Left kidney (tissue), 1 donor: ENCODE measurements at regions not wholly inside any gene's neighbourhood (a gene's known extent, or its start where the extent isn't known, plus 50 kb on each side); places are given as distances from the start of the nearest gene placed in this dataset.
"Not testable (repeated sequence)": the region's sequence is repeated elsewhere in the genome, so short reads cannot be mapped to it uniquely, and the experiment has no call there.

Experiments used
- DNase-seq: peaks from one replicate; pipeline ENCODE4 v3.0.0-alpha.2; 2013

GRCh38 chr12:18794000-18794399 is 56.1 kb downstream of the CAPZA3 start:
- no peak for DNase-seq

GRCh38 chr12:18797604-18798003 is 59.7 kb downstream of the CAPZA3 start:
- no peak for DNase-seq

- DNase-seq = peak; percentile 15
Observed at GRCh38 chr12:18798535-18799361, 60.8 kb downstream of the CAPZA3 start.

DNA sequence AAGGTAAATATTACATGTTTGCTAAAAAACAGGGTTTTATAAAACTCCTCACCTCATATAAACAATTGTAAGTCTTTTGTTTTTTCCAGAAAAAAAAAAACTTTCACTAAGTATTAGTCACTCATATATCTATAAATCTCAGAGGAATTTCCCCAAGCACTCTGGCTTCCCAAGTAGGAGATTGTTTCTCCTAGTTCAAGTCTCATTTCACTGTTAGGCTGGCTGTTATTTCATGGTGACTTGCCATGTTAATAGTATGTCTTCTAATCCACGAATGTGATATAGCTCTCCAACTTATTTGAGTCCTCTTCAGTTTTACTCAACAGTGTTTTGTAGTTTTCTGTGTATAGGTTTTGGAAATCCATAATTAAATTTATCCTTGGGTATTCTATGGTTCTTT is 61.6 kb downstream of the CAPZA3 start:
- DNase-seq = no peak

- no peak for DNase-seq
Observed at GRCh38 chr12:18805516-18806248, 67.8 kb downstream of the CAPZA3 start.

DNA sequence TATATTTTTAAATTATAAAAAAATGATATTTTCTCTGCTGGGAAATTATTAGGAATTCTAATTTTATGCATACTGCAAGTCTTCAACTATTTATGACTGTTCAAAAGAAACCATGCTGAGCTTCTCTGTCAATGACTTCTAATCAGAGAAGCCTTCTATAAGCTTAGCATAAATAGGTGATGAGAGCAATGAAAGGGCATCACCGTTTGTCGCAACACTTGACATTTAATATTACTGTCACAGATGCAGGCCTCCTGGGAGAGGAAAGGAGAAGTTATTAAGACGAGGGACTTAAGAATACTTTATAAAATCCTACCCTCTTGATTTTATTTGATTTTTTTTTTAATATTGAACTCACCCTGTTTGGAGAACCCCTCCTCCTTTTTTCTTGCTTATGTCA is 69.8 kb downstream of the CAPZA3 start:
- no peak for DNase-seq

DNA sequence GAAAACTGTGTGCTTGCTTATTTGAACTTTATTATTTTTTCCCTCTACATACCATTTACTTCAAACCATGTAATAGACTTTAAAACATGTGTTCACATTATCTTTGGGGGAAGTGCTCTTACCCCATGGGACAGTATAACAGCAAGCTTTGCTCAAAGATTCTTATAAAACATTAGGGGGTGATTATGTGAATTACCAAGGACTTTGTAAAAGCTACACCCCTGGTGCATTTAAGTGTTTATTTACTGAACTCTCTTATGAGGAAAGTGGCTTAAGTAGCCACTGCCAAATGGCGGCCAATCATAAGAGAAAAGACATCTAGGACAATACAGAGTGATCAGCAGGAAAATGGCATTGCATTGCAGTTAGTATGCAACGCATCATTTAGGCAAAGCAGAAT is 70.3 kb downstream of the CAPZA3 start:
- no peak for DNase-seq

GRCh38 chr12:18810537-18811253 is 72.8 kb downstream of the CAPZA3 start:
- DNase-seq = no peak

DNA sequence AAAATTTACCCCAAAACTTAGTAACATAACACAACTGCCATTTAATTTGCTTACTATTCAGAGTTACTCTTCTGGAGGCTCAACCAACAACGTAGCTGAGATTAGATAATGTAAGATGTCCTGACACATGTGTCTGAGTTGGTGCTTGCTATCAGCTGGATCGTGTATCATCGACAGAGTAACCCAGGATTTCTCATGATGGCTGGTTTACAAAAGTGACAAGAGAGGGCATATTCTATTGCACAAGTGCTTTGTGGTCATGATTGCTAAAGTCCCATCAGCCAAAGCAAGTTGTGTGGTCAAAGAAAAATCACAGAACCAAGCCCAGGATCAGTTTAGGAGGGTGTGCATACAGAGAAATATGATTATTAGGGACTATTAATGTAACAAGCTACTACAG is 73.4 kb downstream of the CAPZA3 start:
- no peak for DNase-seq

GRCh38 chr12:18813753-18814152 is 75.8 kb downstream of the CAPZA3 start:
- DNase-seq = no peak

DNA sequence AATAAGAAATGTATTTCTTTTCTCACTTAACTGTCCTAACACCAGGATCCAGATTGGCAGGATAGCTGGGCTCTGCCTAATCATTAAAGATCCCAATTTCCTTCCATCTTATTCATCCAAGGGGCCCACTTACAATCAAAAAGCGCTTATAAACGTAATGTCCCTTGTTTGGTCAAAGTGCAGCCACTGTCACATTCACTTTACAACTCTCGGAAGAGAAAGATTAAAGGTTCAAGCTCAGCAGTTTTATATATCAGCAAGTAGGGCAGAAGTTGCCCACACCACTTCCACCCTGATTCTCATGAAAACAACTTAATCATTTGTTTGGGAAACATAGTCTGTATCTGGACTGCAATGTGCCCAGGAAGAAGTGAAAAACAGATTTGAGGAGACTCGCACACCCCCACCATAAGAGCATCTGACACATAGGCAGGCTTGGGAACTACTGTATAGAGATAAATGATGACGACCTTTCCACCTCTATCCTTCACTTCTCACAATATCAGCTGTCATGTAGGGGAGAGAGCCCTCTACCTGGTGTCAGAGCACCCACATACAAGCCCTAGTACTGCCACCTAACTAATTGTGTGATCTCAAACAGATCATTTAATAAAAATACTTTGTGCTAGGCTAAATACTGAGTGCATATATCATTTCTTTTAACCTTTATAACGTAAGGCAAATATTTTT is 80.8 kb downstream of the CAPZA3 start:
- no peak for DNase-seq

- no peak for DNase-seq
Observed at GRCh38 chr12:18819484-18819883, 81.6 kb downstream of the CAPZA3 start.

DNA sequence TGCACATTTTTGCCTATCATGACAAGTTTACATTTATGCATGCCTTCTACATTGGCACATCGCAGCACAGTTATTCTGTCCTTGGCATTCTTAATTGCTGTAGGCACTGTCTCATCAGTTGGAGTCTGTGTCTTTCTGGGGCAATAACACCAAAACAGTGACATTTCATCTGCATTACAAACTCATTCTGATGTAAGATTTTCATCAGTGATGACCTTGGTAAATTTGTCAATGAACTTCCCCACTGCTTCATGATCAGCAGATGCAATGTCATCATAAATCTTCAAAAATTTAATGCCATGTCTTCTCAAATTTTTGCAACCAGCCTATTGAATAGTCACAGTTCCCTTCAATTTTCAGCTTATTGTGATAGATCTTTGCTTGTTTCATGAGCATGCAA is 85.5 kb downstream of the CAPZA3 start:
- DNase-seq = no peak

GRCh38 chr12:18824287-18824686 is 86.4 kb downstream of the CAPZA3 start:
- no peak for DNase-seq

GRCh38 chr12:18825138-18825537 is 87.2 kb downstream of the CAPZA3 start:
- DNase-seq = no peak

GRCh38 chr12:18827913-18828312 is 90.0 kb downstream of the CAPZA3 start:
- no peak for DNase-seq

DNA sequence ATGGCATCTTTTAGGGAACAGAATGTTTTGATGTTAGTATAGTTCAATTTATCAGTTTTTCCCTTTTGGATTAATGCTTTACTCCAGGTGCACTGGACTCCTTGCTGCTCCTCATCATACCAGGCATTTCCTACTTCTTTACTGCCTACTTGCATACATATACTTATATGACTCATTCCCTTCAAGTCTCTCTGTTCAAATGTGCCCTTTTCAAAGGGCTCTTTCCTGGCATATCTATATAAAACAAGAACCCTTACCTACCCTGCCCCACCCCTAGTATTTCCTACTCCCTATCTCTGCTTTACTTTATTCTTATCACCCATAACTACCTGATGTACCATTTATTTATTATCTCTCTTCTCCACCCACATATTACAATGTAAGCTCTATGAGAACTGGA is 90.6 kb downstream of the CAPZA3 start:
- DNase-seq = no peak

GRCh38 chr12:18828987-18829386 is 91.1 kb downstream of the CAPZA3 start:
- no peak for DNase-seq

DNA sequence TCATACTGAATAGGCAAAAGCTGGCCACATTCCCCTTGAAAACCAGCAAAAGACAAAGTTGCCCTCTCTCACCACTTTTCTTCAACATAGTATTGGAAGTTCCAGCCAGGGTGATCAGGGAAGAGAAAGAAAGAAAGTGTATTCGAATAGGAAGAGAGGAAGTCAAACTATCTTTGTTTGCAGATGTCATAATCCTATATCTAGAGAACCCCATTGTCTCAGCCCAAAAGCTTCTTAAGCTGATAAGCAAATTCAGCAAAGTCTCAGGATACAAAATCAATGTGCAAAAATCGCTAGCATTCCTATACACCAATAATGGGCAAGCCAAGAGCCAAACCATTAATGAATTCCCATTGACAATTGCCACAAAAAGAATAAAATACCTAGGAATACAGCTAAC is 95.0 kb downstream of the CAPZA3 start:
- DNase-seq = not testable (repeated sequence)

DNA sequence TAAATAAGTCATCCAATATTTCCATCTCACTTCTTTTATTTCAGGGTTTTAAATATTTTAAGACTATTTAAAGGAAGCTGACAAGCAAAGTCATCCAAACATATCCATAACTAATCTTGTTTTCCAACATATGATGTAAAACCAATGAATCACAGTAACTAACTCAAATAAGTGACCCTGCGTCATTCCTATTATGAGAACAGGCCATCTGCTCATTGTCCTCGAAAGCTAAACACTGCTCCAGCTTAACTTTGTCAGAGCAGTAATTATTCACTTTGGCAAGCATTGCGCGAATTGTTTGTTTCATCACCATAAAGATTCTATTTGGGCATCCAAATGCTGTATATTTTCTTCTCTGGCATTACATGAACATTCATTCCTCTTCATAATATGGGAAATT is 99.1 kb downstream of the CAPZA3 start:
- no peak for DNase-seq

DNA sequence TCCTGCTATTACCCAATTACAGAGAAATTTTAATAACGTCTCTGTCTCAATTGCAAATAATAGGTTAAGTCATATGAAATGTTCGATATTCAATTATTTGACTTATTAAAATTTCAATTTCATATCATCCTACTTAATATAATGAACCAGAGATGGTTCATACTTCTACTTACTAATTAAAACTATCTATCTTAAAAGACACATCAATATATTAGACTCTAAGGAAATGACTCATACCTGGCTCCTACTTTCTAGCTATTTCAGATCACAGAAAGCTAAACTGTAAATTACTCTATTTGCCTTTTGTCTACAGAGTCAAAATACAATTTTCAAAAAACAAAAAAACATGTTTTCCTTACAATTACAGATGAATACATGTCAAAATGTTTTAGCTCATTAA is 99.6 kb downstream of the CAPZA3 start:
- DNase-seq = no peak

DNA sequence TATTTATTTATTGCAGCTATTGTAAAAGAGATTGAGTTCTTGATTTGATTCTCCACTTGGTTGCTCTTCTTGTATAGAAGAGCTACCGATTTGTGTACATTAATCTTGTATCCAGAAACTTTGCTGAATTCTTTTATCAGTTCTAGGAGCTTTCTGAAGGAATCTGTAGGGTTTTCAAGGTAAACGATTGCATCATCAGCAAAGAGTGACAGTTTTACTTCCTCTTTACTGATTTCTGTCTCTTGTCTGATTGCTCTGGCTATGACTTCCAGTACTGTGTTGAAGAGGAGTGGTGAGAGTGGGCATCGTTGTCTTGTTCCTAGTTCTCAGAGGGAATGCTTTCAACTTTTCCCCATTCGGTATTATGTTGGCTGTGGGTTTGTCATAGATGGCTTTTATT is 103.1 kb downstream of the CAPZA3 start:
- DNase-seq = not testable (repeated sequence)
